Activated effector memory CD4-positive, alpha-beta T cell treated with anti-CD3 and anti-CD28 coated beads, Interleukin-2, amount 50 U/mL, for 16 hours (primary cell): ENCODE measurements at regions not wholly inside any gene's neighbourhood (a gene's known extent, or its start where the extent isn't known, plus 50 kb on each side); places are given as distances from the start of the nearest gene placed in this dataset.
A peak's percentile ranks its signal among the peaks of the same experiment; 100 is the strongest.
"Not testable (repeated sequence)": the region's sequence is repeated elsewhere in the genome, so short reads cannot be mapped to it uniquely, and the experiment has no call there.

Experiments used
- DNase-seq: peaks from one replicate; pipeline ENCODE4 v3.0.0-alpha.2; 2020

DNA sequence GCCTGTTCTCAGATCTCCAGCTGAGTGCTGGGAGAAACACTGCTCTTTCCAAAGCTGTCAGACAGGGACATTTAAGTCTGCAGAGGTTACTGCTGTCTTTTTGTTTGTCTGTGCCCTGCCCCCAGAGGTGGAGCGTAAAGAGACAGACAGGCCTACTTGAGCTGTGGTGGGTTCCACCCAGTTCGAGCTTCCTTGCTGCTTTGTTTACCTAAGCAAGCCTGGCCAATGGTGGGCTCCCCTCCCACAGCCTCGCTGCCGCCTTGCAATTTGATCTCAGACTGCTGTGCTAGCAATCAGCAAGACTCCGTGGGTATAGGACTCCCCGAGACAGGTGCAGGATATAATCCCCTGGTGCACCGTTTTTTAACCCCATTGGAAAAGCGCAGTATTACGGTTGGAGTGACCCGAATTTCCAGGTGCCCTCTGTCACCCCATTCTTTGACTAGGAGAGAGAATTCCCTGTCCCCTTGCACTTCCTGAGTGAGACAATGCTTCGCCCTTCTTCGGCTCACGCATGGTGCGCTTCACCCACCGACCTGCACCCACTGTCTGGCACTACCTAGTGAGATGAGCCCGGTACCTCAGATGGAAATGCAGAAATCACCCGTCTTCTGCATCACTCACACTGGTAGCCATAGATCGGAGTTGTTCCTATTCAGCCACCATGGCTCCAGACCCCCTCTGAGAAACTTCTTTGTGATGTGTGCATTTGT, 650.3 kb upstream of the ALG10B start:
- peak; percentile 39 for DNase-seq

- DNase-seq: not testable (repeated sequence)
Measured at GRCh38 chr12:37668557-37668956, 648.0 kb upstream of the ALG10B start.

GRCh38 chr12:37672655-37673260, 643.8 kb upstream of the ALG10B start:
- DNase-seq: no peak

DNA sequence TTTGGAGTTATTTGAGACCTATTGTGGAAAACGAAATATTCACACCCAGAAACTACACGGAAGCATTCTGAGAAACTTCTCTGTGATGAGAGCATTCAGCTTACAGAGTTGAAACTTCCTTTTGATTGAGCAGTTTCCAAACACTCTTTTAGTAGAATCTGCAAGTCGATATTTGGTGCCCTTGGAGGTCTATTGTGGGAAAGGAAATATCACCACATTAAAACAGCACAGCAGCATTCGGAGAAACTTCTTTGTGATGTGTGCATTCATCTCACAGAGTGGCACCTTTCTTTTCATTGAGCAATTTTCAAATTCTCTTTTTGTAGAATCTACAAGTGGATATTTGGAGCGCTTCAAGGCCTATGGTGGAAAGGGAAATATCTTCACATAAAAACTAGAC, 595.7 kb upstream of the ALG10B start:
- DNase-seq: no peak

DNA sequence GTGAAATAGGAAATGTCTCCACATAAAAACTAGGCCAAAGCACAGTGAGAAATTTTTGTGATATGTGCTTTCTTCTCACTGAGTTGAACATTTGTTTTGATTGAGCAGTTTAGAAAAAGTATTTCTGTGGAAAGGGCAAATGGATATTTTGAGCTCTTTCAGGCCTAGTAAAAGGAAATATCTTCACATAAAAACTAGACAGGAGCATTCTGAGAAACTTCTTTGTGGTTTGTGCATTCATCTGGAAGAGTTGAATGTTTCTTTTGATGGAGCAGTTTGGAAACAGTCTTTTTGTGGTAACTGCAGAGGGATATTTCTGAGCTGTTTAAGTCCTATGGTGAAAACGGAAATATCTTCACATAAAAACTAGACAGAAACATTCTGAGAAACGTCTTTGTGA, 582.7 kb upstream of the ALG10B start:
- DNase-seq: no peak
